MG63 (cell line): ENCODE measurements at regions not wholly inside any gene's neighbourhood (a gene's known extent, or its start where the extent isn't known, plus 50 kb on each side); places are given as distances from the start of the nearest gene placed in this dataset.
"Not testable (repeated sequence)": the region's sequence is repeated elsewhere in the genome, so short reads cannot be mapped to it uniquely, and the experiment has no call there.

Experiments used
- DNase-seq: peaks from one replicate; pipeline ENCODE4 v3.0.0-alpha.2; 2020
- H3K27me3 ChIP-seq: fragments of 250-450 bp; sonication (Bioruptor Pico); 2 replicates; pipeline ENCODE4 v1.5.1; 2020; ENCODE audit warnings: mild to moderate bottlenecking, moderate library complexity
- H3K36me3 ChIP-seq: fragments of 250-450 bp; sonication (Bioruptor Pico); 2 replicates; pipeline ENCODE4 v1.5.1; 2020; ENCODE audit warnings: mild to moderate bottlenecking, moderate library complexity
- H3K4me3 ChIP-seq: fragments of 250-450 bp; sonication (Bioruptor Pico); 2 replicates; pipeline ENCODE4 v1.5.1; 2020; ENCODE audit warnings: mild to moderate bottlenecking, moderate library complexity
- H3K9me3 ChIP-seq: fragments of 250-450 bp; sonication (Bioruptor Pico); 2 replicates; pipeline ENCODE4 v1.5.1; 2020; ENCODE audit warnings: mild to moderate bottlenecking, moderate library complexity

- Histone ChIP-seq H3K4me3 (no peak overlapping the region), H3K9me3 (no peaks in the 10 kb centered on the region), H3K36me3 (no peaks in the 10 kb centered on the region), H3K27me3 (no peaks in the 10 kb centered on the region)
- DNase-seq, result no peak
Measured at GRCh38 chr13:90233933-90234672, 1113.4 kb upstream of the MIR17HG start.

- H3K9me3 ChIP-seq, result no peaks in the 10 kb centered on the region
- H3K36me3 ChIP-seq, result no peaks in the 10 kb centered on the region
- DNase-seq, result no peak
- no peak overlapping the region for H3K4me3 ChIP-seq
- H3K27me3 ChIP-seq, result no peaks in the 10 kb centered on the region
Measured at GRCh38 chr13:90237852-90238251, 1109.6 kb upstream of the MIR17HG start.

GRCh38 chr13:90238413-90238812 lies 1109.1 kb upstream of the MIR17HG start:
- H3K4me3 ChIP-seq, result no peak overlapping the region
- no peak for DNase-seq

GRCh38 chr13:90239130-90239529 lies 1108.4 kb upstream of the MIR17HG start:
- Histone ChIP-seq H3K27me3 (no peaks in the 10 kb centered on the region), H3K9me3 (no peaks in the 10 kb centered on the region), H3K4me3 (no peak overlapping the region), H3K36me3 (no peaks in the 10 kb centered on the region)
- no peak for DNase-seq

More at GRCh38 chr13:90238413-90238812, 1109.1 kb upstream of the MIR17HG start:
- no peaks in the 10 kb centered on the region for H3K9me3 ChIP-seq
- no peaks in the 10 kb centered on the region for H3K36me3 ChIP-seq
- H3K27me3 ChIP-seq, result no peaks in the 10 kb centered on the region

GRCh38 chr13:90246005-90246404 lies 1101.5 kb upstream of the MIR17HG start:
- H3K4me3 ChIP-seq, result no peak overlapping the region
- no peaks in the 10 kb centered on the region for H3K9me3 ChIP-seq
- H3K36me3 ChIP-seq, result no peaks in the 10 kb centered on the region
- no peak for DNase-seq
- H3K27me3 ChIP-seq, result no peaks in the 10 kb centered on the region

- Histone ChIP-seq H3K9me3 (no peaks in the 10 kb centered on the region), H3K27me3 (no peaks in the 10 kb centered on the region), H3K4me3 (no peak overlapping the region), H3K36me3 (no peaks in the 10 kb centered on the region)
- no peak for DNase-seq
Measured at GRCh38 chr13:90246687-90247345, 1100.7 kb upstream of the MIR17HG start.

GRCh38 chr13:90253806-90254205 lies 1093.7 kb upstream of the MIR17HG start:
- H3K9me3 ChIP-seq, result no peaks in the 10 kb centered on the region
- H3K4me3 ChIP-seq, result no peak overlapping the region

GRCh38 chr13:90254437-90254836 lies 1093.0 kb upstream of the MIR17HG start:
- Histone ChIP-seq H3K4me3 (no peak overlapping the region), H3K36me3 (no peaks in the 10 kb centered on the region), H3K27me3 (no peaks in the 10 kb centered on the region), H3K9me3 (no peaks in the 10 kb centered on the region)
- no peak for DNase-seq

More at GRCh38 chr13:90253806-90254205, 1093.7 kb upstream of the MIR17HG start:
- no peak for DNase-seq
- no peaks in the 10 kb centered on the region for H3K36me3 ChIP-seq
- H3K27me3 ChIP-seq, result no peaks in the 10 kb centered on the region

- Histone ChIP-seq H3K36me3 (no peaks in the 10 kb centered on the region), H3K27me3 (no peaks in the 10 kb centered on the region), H3K9me3 (no peaks in the 10 kb centered on the region), H3K4me3 (no peak overlapping the region)
- DNase-seq, result no peak
Measured at GRCh38 chr13:90256746-90257145, 1090.7 kb upstream of the MIR17HG start.

- Histone ChIP-seq H3K9me3 (no peaks in the 10 kb centered on the region), H3K4me3 (no peak overlapping the region), H3K27me3 (no peaks in the 10 kb centered on the region), H3K36me3 (no peaks in the 10 kb centered on the region)
- DNase-seq, result no peak
Measured at GRCh38 chr13:90258129-90258528, 1089.4 kb upstream of the MIR17HG start.

- no peaks in the 10 kb centered on the region for H3K36me3 ChIP-seq
- no peaks in the 10 kb centered on the region for H3K27me3 ChIP-seq
- H3K9me3 ChIP-seq, result no peaks in the 10 kb centered on the region
- no peak overlapping the region for H3K4me3 ChIP-seq
- no peak for DNase-seq
Measured at GRCh38 chr13:90261343-90261742, 1086.1 kb upstream of the MIR17HG start.

GRCh38 chr13:90270226-90270625 lies 1077.3 kb upstream of the MIR17HG start:
- Histone ChIP-seq H3K27me3 (no peaks in the 10 kb centered on the region), H3K4me3 (no peak overlapping the region), H3K36me3 (no peaks in the 10 kb centered on the region), H3K9me3 (no peaks in the 10 kb centered on the region)
- DNase-seq, result no peak

GRCh38 chr13:90272356-90272755 lies 1075.1 kb upstream of the MIR17HG start:
- DNase-seq, result no peak
- H3K4me3 ChIP-seq, result no peak overlapping the region
- H3K36me3 ChIP-seq, result no peaks in the 10 kb centered on the region
- H3K9me3 ChIP-seq, result no peaks in the 10 kb centered on the region
- no peaks in the 10 kb centered on the region for H3K27me3 ChIP-seq

GRCh38 chr13:90276216-90276615 lies 1071.3 kb upstream of the MIR17HG start:
- H3K27me3 ChIP-seq, result no peaks in the 10 kb centered on the region
- H3K9me3 ChIP-seq, result no peaks in the 10 kb centered on the region
- H3K36me3 ChIP-seq, result no peaks in the 10 kb centered on the region
- no peak overlapping the region for H3K4me3 ChIP-seq
- DNase-seq, result no peak

GRCh38 chr13:90278231-90278630 lies 1069.3 kb upstream of the MIR17HG start:
- not testable (repeated sequence) for H3K9me3 ChIP-seq, H3K4me3 ChIP-seq, DNase-seq, H3K36me3 ChIP-seq, H3K27me3 ChIP-seq

GRCh38 chr13:90281709-90282108 lies 1065.8 kb upstream of the MIR17HG start:
- H3K36me3 ChIP-seq, result no peaks in the 10 kb centered on the region
- H3K9me3 ChIP-seq, result no peaks in the 10 kb centered on the region
- no peaks in the 10 kb centered on the region for H3K27me3 ChIP-seq
- H3K4me3 ChIP-seq, result no peak overlapping the region
- no peak for DNase-seq

GRCh38 chr13:90287521-90287920 lies 1060.0 kb upstream of the MIR17HG start:
- no peaks in the 10 kb centered on the region for H3K9me3 ChIP-seq

GRCh38 chr13:90293793-90294361 lies 1053.6 kb upstream of the MIR17HG start:
- no peaks in the 10 kb centered on the region for H3K27me3 ChIP-seq
- H3K9me3 ChIP-seq, result no peaks in the 10 kb centered on the region
- no peak overlapping the region for H3K4me3 ChIP-seq
- no peak for DNase-seq
- H3K36me3 ChIP-seq, result no peaks in the 10 kb centered on the region

More at GRCh38 chr13:90287521-90287920, 1060.0 kb upstream of the MIR17HG start:
- no peak for DNase-seq
- Histone ChIP-seq H3K27me3 (no peaks in the 10 kb centered on the region), H3K36me3 (no peaks in the 10 kb centered on the region), H3K4me3 (no peak overlapping the region)
